Body of pancreas (tissue), 4 donors: ENCODE measurements at regions not wholly inside any gene's neighbourhood (a gene's known extent, or its start where the extent isn't known, plus 50 kb on each side); places are given as distances from the start of the nearest gene placed in this dataset.

Experiments used
- ATAC-seq: fragments of 150-250 bp; one replicate; pipeline ENCODE4 v1.9.1; 2016
- DNase-seq, 4 donors: peaks; one replicate each; pipeline ENCODE4 v3.0.0-alpha.2; 2019
- H3K27ac ChIP-seq, 4 donors: fragments of 200-600 bp; sonication (generic); 1 replicate in 3 of 4; 2 replicates in 1 of 4; pipeline versions ENCODE4 v1.5.1 to v1.6.1; 2016 to 2019; ENCODE audit warnings: mild to moderate bottlenecking in 1 of 4, mixed read lengths in 1 of 4, moderate library complexity in 1 of 4
- H3K27me3 ChIP-seq, 2 donors: fragments of 200-600 bp; sonication (generic); one replicate each; pipeline ENCODE4 v1.6.0; 2016; ENCODE audit warnings: mild to moderate bottlenecking in 1 of 2
- H3K36me3 ChIP-seq, 2 donors: fragments of 200-600 bp; sonication (generic); replicated peaks in 1 of 2; 2 replicates each; pipeline ENCODE4 v1.5.1; 2016; ENCODE audit warnings: low read depth in 2 of 2; ENCODE audit not compliant: insufficient read depth in 1 of 2
- H3K4me1 ChIP-seq: fragments of 200-600 bp; sonication (generic); one replicate; pipeline ENCODE4 v1.6.0; 2016
- H3K4me3 ChIP-seq, 2 donors: fragments of 200-600 bp; sonication (generic); 1 replicate in 1 of 2; 2 replicates in 1 of 2; pipeline ENCODE4 v1.5.1; 2016 to 2019
- H3K9me3 ChIP-seq, 3 donors: fragments of 200-600 bp; sonication (generic); 1 replicate in 2 of 3; 2 replicates in 1 of 3; pipeline ENCODE4 v1.5.1; 2016
- POLR2A ChIP-seq, 3 donors: fragments of 450-650 bp; IDR thresholded peaks; one replicate each; pipeline ENCODE4 v1.6.1; 2016; ENCODE audit warnings: antibody characterized with exemption in 3 of 3, mild to moderate bottlenecking in 2 of 3
- WGBS, 2 donors: methylation state at CpG; one replicate each; pipeline ENCODE4 v1.1.5; 2017; 5-methylcytosine and 5-hydroxymethylcytosine counted together
- intact Hi-C: fragments of 100-400 bp; cut with DNase I; formaldehyde crosslinking; loops from one replicate; pipeline ENCODE4 v1.15.1; 2023
- TF ChIP-seq, protein P1 (sequence below), 7 experiments: fragments of 450-650 bp in 4 of 7; fragments of 200-600 bp in 3 of 7; sonication (generic) in 3 of 7; IDR thresholded peaks; one replicate each; pipeline ENCODE4 v1.5.1; 2016 to 2019; ENCODE audit warnings: antibody characterized with exemption in 7 of 7

DNA sequence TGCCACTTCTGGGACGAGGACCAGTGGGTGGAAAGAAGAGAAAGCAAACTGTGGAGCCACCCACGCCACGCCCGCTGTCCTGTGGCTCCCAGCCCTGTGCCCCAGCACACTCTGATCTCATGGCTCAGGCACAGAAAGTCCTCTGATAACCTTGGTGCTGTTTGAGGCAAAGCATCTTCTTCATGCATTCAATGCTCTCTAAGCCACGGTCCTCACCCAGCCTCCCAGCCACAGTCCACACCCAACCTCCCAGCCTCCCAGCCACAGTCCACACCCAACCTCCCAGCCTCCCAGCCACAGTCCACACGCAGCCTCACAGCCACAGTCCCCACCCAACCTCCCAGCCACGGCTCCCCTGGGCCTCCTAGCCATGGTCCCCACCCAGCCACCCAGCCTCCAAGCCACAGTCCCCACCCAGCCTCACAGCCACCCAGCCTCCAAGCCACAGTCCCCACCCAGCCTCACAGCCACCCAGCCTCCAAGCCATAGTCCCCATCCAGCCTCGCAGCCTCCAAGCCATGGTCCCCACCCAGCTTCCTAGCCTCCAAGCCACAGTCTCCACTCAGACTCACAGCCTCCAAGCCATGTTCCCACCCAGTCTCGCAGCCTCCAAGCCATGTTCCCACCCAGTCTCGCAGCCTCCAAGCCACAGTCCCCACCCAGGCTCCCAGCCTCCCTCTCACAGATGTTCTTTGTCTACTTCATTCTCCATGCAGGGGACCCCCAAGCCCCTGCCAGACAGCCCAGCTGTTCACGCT lies 74.9 kb downstream of the SOX1 start:
- Histone ChIP-seq H3K27me3 (no peaks in the 10 kb centered on the region), H3K36me3 (no peaks in the 10 kb centered on the region), H3K9me3 (no peaks in the 10 kb centered on the region), H3K4me1 (no peaks in the 10 kb centered on the region), H3K27ac (no peak overlapping the region), H3K4me3 (no peak overlapping the region)
- ATAC-seq (no peak), DNase-seq (no peak)
- TF ChIP-seq POLR2A (IDR thresholded peaks at IDR 0.05): no peak
- TF ChIP-seq, protein P1, sequence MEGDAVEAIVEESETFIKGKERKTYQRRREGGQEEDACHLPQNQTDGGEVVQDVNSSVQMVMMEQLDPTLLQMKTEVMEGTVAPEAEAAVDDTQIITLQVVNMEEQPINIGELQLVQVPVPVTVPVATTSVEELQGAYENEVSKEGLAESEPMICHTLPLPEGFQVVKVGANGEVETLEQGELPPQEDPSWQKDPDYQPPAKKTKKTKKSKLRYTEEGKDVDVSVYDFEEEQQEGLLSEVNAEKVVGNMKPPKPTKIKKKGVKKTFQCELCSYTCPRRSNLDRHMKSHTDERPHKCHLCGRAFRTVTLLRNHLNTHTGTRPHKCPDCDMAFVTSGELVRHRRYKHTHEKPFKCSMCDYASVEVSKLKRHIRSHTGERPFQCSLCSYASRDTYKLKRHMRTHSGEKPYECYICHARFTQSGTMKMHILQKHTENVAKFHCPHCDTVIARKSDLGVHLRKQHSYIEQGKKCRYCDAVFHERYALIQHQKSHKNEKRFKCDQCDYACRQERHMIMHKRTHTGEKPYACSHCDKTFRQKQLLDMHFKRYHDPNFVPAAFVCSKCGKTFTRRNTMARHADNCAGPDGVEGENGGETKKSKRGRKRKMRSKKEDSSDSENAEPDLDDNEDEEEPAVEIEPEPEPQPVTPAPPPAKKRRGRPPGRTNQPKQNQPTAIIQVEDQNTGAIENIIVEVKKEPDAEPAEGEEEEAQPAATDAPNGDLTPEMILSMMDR (IDR thresholded peaks at IDR 0.05): no peak
- WGBS, 2 donors: 67 to 75% methylated on average over 11 of the region's 11 CpGs
- intact Hi-C loops: no loop called here

DNA sequence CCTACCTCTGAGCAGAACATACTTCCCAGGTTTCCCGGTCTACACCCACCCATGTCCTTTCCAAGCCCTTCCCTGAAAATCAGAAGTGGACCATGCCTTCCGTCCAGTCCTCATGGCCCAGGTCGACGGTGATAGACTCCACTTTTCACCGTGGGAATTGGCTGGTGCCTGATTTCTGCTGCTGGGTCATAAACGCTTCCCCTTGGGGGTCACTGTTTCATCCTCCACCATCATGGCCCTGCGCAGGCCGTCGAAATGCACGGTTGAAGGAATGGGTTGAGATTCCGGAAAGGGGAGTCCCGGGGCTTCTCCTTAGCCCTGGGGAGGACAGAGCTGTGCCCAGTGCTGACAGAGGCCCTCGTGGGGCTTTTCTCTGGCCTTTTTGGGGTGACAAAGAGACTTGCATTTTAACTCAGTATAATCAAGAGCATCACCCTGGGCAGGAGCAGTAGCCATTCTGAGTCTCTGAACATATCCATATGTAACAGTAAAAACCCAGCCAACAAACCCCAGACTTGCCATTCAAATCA lies 75.5 kb downstream of the SOX1 start:
- no peak overlapping the region for H3K4me3 ChIP-seq
- no peaks in the 10 kb centered on the region for H3K4me1 ChIP-seq
- H3K27ac ChIP-seq: no peak overlapping the region
- no peaks in the 10 kb centered on the region for H3K36me3 ChIP-seq
- intact Hi-C loops: no loop called here
- no peak for ATAC-seq
- DNase-seq: no peak
- H3K9me3 ChIP-seq: no peaks in the 10 kb centered on the region
- TF ChIP-seq POLR2A (IDR thresholded peaks at IDR 0.05): no peak
- TF ChIP-seq, protein P1 (IDR thresholded peaks at IDR 0.05): no peak
- no peaks in the 10 kb centered on the region for H3K27me3 ChIP-seq
- 79% methylated on average over 11 to 13 of the region's 13 CpGs for WGBS, 2 donors

DNA sequence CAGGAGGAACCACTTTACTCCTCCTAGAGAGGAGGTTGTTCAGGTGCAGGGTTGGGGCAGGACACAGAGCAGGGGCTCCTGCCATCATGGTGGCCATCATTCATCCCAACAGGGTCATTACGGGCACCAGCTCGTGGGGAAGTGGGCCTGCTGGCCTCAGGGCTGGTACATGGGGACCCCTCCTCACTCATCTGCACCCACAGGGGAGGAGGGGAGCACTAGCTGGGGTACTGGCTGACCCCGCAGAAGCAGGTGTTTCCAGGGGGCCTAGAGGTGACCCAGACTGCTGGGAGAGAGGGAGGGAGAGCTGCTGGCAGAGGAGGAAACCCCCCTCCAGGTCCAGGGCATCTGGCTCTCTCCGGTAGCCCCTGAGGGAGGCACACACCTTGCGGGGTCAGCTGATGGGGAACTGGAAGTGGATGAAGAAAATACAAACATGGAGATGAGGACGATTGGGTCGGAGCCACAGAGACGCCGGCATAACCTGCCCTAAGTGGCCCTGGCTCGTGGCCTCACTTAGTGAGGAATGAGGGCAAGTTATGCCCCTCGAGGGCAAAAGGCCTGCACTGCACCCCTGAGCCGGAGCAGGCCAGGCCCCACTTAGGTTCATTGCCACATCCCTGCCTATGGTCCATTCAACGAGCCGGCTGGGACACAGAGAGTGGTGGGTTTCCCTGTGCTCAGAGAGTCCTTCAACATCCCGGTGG lies 76.2 kb downstream of the SOX1 start:
- H3K36me3 ChIP-seq: no peaks in the 10 kb centered on the region
- no peaks in the 10 kb centered on the region for H3K4me1 ChIP-seq
- DNase-seq (no peak), ATAC-seq (no peak)
- intact Hi-C loops: no loop called here
- WGBS, 2 donors: 66 to 69% methylated on average over 12 to 15 of the region's 15 CpGs
- no peak for TF ChIP-seq POLR2A (IDR thresholded peaks at IDR 0.05)
- TF ChIP-seq, protein P1 (IDR thresholded peaks at IDR 0.05): no peak
- no peaks in the 10 kb centered on the region for H3K27me3 ChIP-seq
- no peak overlapping the region for H3K4me3 ChIP-seq
- no peak overlapping the region for H3K27ac ChIP-seq
- H3K9me3 ChIP-seq: no peaks in the 10 kb centered on the region

DNA sequence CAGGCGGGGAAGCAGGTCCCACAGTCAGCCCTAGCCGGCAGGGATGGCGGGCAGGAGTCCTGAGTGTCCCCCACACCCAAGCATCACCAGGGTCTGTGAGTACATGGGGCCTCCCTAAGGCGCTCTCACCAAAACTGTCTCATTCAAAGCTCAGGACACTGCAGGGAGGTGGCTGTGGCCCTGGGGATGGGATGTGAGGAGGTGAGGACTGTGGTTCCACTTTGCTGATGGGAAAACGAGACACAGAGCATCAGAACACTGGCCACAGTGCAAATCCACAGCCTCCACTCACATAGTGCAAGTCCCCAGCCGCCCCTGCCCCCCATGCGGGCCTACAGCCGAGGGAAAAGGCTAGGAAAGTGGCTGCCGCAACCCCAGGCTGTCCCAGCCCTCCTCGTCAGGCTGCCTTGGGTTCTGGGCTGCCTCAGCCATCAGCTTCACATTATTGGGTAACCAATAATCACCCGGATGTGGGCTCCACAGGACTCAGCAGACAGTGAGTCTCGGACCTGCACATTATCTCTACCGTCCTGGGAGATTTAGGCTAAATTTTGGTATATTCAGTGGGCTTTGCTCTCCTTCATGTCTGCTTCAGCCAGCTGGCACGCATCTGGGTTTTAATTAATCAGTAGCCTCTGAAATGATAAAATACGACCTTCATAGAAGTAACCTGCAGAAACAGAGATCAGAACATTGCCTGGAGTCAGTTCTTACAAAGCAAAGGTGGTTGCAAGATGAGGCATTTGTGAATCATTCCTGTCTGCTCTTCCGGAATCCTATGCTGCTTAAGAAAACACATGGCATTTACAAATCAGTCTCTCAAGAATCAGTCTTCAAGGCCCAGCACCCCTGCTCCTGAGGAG lies 77.0 kb downstream of the SOX1 start:
- WGBS, 2 donors: 41 to 65% methylated on average over 6 to 15 of the region's 16 CpGs

More for the DNA sequence above, 77.0 kb downstream of the SOX1 start:
- ATAC-seq (no peak), DNase-seq (no peak)
- no peaks in the 10 kb centered on the region for H3K9me3 ChIP-seq
- H3K4me3 ChIP-seq: no peak overlapping the region
- no peaks in the 10 kb centered on the region for H3K27me3 ChIP-seq
- H3K4me1 ChIP-seq: no peaks in the 10 kb centered on the region
- no peak overlapping the region for H3K27ac ChIP-seq
- TF ChIP-seq POLR2A (IDR thresholded peaks at IDR 0.05): no peak
- TF ChIP-seq, protein P1 (IDR thresholded peaks at IDR 0.05): no peak
- no peaks in the 10 kb centered on the region for H3K36me3 ChIP-seq
- intact Hi-C loops: no loop called here
